Neural progenitor cell (in vitro differentiated cells): ENCODE measurements at regions not wholly inside any gene's neighbourhood (a gene's known extent, or its start where the extent isn't known, plus 50 kb on each side); places are given as distances from the start of the nearest gene placed in this dataset.
A peak's percentile ranks its signal among the peaks of the same experiment; 100 is the strongest.

ENCODE experiments used
- DNase-seq: peaks from one replicate; pipeline ENCODE4 v3.0.0-alpha.2; 2016; ENCODE audit warnings: low spot score
- H2AFZ ChIP-seq: fragments of 200-600 bp; sonication (generic); replicated peaks from 2 replicates; pipeline ENCODE4 v1.6.1; 2016; ENCODE audit warnings: antibody characterized with exemption
- H3F3A ChIP-seq: fragments of 200-600 bp; sonication (generic); 2 replicates; pipeline ENCODE4 v1.6.1; 2016; ENCODE audit warnings: antibody characterized with exemption, low read depth
- H3K27ac ChIP-seq: fragments of 200-600 bp; sonication (generic); 2 replicates; pipeline ENCODE4 v1.5.1; 2016; ENCODE audit warnings: mild to moderate bottlenecking
- H3K27me3 ChIP-seq: fragments of 200-600 bp; sonication (generic); 2 replicates; pipeline ENCODE4 v1.6.1; 2016; ENCODE audit warnings: mild to moderate bottlenecking, moderate library complexity
- H3K36me3 ChIP-seq: fragments of 200-600 bp; sonication (generic); 2 replicates; pipeline ENCODE4 v1.5.1; 2016
- H3K4me1 ChIP-seq: fragments of 200-600 bp; sonication (generic); 2 replicates; pipeline ENCODE4 v1.6.1; 2016; ENCODE audit warnings: mixed run types
- H3K4me2 ChIP-seq: fragments of 200-600 bp; sonication (generic); 2 replicates; pipeline ENCODE4 v1.6.1; 2016
- H3K4me3 ChIP-seq: fragments of 200-600 bp; sonication (generic); 2 replicates; pipeline ENCODE4 v1.5.1; 2016
- H3K79me2 ChIP-seq: fragments of 200-600 bp; sonication (generic); 2 replicates; pipeline ENCODE4 v1.6.1; 2016; ENCODE audit warnings: low read depth
- H3K9ac ChIP-seq: fragments of 200-600 bp; sonication (generic); 2 replicates; pipeline ENCODE4 v1.6.1; 2016
- H3K9me3 ChIP-seq: fragments of 200-600 bp; sonication (generic); 2 replicates; pipeline ENCODE4 v1.5.1; 2016; ENCODE audit warnings: low read depth
- H4K20me1 ChIP-seq: fragments of 200-600 bp; sonication (generic); 2 replicates; pipeline ENCODE4 v1.6.1; 2016; ENCODE audit warnings: low read depth
- H3K27ac Mint-ChIP-seq: 3 replicates; pipeline ENCODE4 v1.8.0; 2021; ENCODE audit warnings: mixed read lengths
- H3K27me3 Mint-ChIP-seq: 2 replicates; pipeline ENCODE4 v1.8.0; 2022; ENCODE audit warnings: low read depth, mild to moderate bottlenecking, inconsistent platforms, moderate library complexity, mixed read lengths; ENCODE audit not compliant: insufficient read depth
- H3K36me3 Mint-ChIP-seq: 3 replicates; pipeline ENCODE4 v1.8.0; 2021; ENCODE audit warnings: mixed read lengths
- H3K4me1 Mint-ChIP-seq: 3 replicates; pipeline ENCODE4 v1.8.0; 2021; ENCODE audit warnings: mixed read lengths
- H3K4me3 Mint-ChIP-seq: 3 replicates; pipeline ENCODE4 v1.8.0; 2021; ENCODE audit warnings: mild to moderate bottlenecking, moderate library complexity, mixed read lengths
- H3K9me3 Mint-ChIP-seq: 3 replicates; pipeline ENCODE4 v1.8.0; 2020; ENCODE audit warnings: mixed read lengths
- EZH2 ChIP-seq: fragments of 200-600 bp; sonication (generic); IDR thresholded peaks from 2 replicates; pipeline ENCODE4 v1.6.1; 2017; ENCODE audit warnings: antibody characterized with exemption, mild to moderate bottlenecking, moderate library complexity
- EZH2phosphoT487 ChIP-seq: fragments of 200-600 bp; sonication (generic); IDR thresholded peaks from 2 replicates; pipeline ENCODE4 v1.6.1; 2017; ENCODE audit warnings: antibody characterized with exemption
- TF ChIP-seq, protein P1 (sequence below): fragments of 200-600 bp; sonication (generic); IDR thresholded peaks from 2 replicates; pipeline ENCODE4 v1.5.1; 2017; ENCODE audit warnings: antibody characterized with exemption, mild to moderate bottlenecking

DNA sequence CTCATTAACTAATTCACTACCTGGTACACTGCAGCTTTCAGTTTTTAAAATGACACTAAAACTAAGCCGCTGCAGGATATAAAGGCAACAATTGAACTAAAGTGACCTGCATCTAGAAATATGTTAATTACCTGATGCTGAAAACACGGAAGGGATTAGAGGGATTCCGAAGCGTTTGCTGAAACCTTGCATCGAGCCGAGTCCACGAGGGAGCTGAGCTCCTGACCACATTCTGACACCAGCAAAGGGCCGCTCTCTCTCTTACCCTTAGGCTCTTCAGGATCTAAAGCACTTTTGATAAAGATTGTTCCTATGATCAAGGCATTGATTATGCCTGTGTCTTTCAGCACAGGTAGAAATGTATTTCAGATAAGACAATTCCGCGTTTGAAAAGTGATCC, 59.5 kb upstream of the CDKN3 start:
- no peak overlapping the region for H2AFZ ChIP-seq
- no peak overlapping the region for H3K4me3 ChIP-seq
- Mint-ChIP-seq H3K36me3 (no peaks in the 10 kb centered on the region), H3K27me3 (peaks cover 2% of the 10 kb centered on the region), H3K4me1 (peaks cover 19% of the 10 kb centered on the region), H3K4me3 (no peak overlapping the region), H3K27ac (no peak overlapping the region), H3K9me3 (no peaks in the 10 kb centered on the region)
- H3K36me3 ChIP-seq: no peaks in the 10 kb centered on the region
- H3K27me3 ChIP-seq: no peaks in the 10 kb centered on the region
- H3K27ac ChIP-seq: no peak overlapping the region
- DNase-seq: peak; percentile 61
- TF ChIP-seq EZH2 (no peak), EZH2phosphoT487 (no peak)
- TF ChIP-seq, protein P1, sequence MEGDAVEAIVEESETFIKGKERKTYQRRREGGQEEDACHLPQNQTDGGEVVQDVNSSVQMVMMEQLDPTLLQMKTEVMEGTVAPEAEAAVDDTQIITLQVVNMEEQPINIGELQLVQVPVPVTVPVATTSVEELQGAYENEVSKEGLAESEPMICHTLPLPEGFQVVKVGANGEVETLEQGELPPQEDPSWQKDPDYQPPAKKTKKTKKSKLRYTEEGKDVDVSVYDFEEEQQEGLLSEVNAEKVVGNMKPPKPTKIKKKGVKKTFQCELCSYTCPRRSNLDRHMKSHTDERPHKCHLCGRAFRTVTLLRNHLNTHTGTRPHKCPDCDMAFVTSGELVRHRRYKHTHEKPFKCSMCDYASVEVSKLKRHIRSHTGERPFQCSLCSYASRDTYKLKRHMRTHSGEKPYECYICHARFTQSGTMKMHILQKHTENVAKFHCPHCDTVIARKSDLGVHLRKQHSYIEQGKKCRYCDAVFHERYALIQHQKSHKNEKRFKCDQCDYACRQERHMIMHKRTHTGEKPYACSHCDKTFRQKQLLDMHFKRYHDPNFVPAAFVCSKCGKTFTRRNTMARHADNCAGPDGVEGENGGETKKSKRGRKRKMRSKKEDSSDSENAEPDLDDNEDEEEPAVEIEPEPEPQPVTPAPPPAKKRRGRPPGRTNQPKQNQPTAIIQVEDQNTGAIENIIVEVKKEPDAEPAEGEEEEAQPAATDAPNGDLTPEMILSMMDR: no peak
- H3K9ac ChIP-seq: no peak overlapping the region
- H3K9me3 ChIP-seq: no peaks in the 10 kb centered on the region
- H3K4me1 ChIP-seq: peaks cover 19% of the 10 kb centered on the region
- H3F3A ChIP-seq: peaks cover 16% of the 10 kb centered on the region
- peak overlapping the region; percentile 33 for H3K4me2 ChIP-seq
- H3K79me2 ChIP-seq: no peaks in the 10 kb centered on the region
- no peaks in the 10 kb centered on the region for H4K20me1 ChIP-seq

DNA sequence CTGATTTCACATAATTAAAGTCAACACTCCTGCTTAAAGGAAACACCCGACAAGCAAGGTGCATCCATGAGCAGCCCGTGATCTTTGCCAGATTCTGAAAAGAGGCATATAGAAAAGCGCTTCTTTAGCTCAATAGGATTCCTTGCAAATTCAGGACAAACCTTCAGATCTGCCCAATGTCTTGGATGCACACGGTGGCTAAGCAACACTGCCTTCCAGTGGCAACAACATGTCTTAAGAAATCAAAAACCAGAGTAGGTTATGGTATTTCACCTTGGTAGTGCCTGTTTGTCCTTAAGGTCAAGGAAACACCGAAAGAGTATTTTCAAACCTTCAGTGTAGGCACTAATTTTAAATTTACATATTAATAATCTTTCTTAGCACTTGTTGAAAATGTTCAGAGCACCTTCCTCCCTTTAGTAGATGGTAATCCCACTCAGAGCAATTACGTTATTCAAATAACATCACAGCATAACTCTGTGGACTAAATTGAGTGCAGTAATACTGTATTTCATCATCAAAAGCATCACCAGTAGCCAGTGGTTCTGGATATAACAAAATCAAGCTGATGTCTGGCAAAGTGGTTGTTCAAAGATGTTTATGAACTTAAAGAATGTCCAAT, 58.0 kb upstream of the CDKN3 start:
- Histone ChIP-seq H3K4me3 (no peak overlapping the region), H3F3A (peaks cover 24% of the 10 kb centered on the region), H3K4me2 (no peak overlapping the region), H3K9ac (no peak overlapping the region), H4K20me1 (no peaks in the 10 kb centered on the region), H3K4me1 (peaks cover 27% of the 10 kb centered on the region), H3K27ac (no peak overlapping the region), H2AFZ (no peak overlapping the region), H3K79me2 (no peaks in the 10 kb centered on the region), H3K27me3 (no peaks in the 10 kb centered on the region), H3K36me3 (no peaks in the 10 kb centered on the region), H3K9me3 (no peaks in the 10 kb centered on the region)
- Mint-ChIP-seq H3K4me3 (no peak overlapping the region), H3K27me3 (peaks cover 2% of the 10 kb centered on the region), H3K36me3 (no peaks in the 10 kb centered on the region), H3K9me3 (peaks cover 2% of the 10 kb centered on the region), H3K27ac (no peak overlapping the region), H3K4me1 (peaks cover 32% of the 10 kb centered on the region)
- no peak for TF ChIP-seq EZH2
- TF ChIP-seq, protein P1: peak; percentile 72
- peak; percentile 63 for DNase-seq

DNA sequence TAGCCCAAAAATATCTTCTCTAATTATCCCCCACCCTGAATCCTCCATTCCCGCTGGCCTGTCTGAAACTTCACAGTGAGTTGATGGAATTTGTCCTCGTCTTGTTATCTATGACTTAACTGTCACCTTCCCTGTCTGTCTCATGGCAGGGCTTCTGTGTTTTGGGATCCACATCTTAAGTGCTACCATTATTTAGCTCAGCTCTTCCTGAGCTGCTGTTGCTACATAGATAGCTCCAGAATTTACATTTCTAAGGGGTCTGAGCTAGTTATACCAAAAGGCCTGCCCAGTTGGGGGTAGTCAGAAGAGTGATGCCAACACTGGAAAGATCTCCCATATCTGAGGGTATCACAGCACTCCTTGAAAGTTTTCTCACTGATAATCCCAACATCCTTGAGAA, 57.0 kb upstream of the CDKN3 start:
- DNase-seq: no peak
- H3K79me2 ChIP-seq: no peaks in the 10 kb centered on the region
- Mint-ChIP-seq H3K4me1 (peaks cover 42% of the 10 kb centered on the region), H3K27me3 (peaks cover 2% of the 10 kb centered on the region), H3K4me3 (no peak overlapping the region), H3K9me3 (peaks cover 2% of the 10 kb centered on the region), H3K27ac (peak overlapping the region; percentile 51), H3K36me3 (no peaks in the 10 kb centered on the region)
- peaks cover 27% of the 10 kb centered on the region for H3F3A ChIP-seq
- TF ChIP-seq EZH2: no peak
- TF ChIP-seq EZH2phosphoT487: no peak
- TF ChIP-seq, protein P1: no peak
- H3K27me3 ChIP-seq: no peaks in the 10 kb centered on the region
- no peaks in the 10 kb centered on the region for H4K20me1 ChIP-seq
- no peaks in the 10 kb centered on the region for H3K36me3 ChIP-seq
- H3K4me2 ChIP-seq: no peak overlapping the region
- H3K27ac ChIP-seq: no peak overlapping the region
- peaks cover 32% of the 10 kb centered on the region for H3K4me1 ChIP-seq
- no peak overlapping the region for H3K4me3 ChIP-seq
- H2AFZ ChIP-seq: no peak overlapping the region
- no peak overlapping the region for H3K9ac ChIP-seq
- H3K9me3 ChIP-seq: no peaks in the 10 kb centered on the region
